ENCODE measurements at regions not wholly inside any gene's neighbourhood (a gene's known extent, or its start where the extent isn't known, plus 50 kb on each side); places are given as distances from the start of the nearest gene placed in this dataset.

- no peak overlapping the region for H3K4me3 ChIP-seq (ENCODE audit: low read depth, low read length)
Observed at GRCh38 chr5:145283141-145283810, 551.9 kb downstream of the PRELID2 start.

GRCh38 chr5:145280806-145281205 is 554.3 kb downstream of the PRELID2 start:
- no peak overlapping the region for H3K4me3 ChIP-seq (ENCODE audit: low read depth, low read length)

DNA sequence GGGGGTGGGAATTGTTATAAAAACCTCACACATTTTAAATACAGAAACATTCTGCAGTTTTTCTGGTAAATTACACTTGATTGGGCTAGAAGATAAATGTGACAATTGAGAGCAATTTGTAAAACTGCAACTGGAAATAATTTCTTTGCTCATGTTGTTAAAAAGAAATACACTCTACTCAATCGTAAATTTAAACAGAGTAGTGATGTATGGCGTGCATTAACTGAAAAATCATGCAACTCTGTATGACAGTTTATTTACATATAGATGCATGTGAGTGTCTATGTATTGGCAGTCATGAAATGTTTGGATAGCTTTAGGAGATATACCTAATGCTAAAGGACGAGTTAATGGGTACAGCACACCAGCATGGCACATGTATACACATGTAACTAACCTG is 554.9 kb downstream of the PRELID2 start:
- H3K4me3 ChIP-seq (ENCODE audit: low read depth, low read length) = no peak overlapping the region

- no peak overlapping the region for H3K4me3 ChIP-seq (ENCODE audit: low read depth, low read length)
Observed at GRCh38 chr5:145260670-145261069, 574.5 kb downstream of the PRELID2 start.

- no peak overlapping the region for H3K4me3 ChIP-seq (ENCODE audit: low read depth, low read length)
Observed at GRCh38 chr5:145247745-145248040, 587.4 kb downstream of the PRELID2 start.

DNA sequence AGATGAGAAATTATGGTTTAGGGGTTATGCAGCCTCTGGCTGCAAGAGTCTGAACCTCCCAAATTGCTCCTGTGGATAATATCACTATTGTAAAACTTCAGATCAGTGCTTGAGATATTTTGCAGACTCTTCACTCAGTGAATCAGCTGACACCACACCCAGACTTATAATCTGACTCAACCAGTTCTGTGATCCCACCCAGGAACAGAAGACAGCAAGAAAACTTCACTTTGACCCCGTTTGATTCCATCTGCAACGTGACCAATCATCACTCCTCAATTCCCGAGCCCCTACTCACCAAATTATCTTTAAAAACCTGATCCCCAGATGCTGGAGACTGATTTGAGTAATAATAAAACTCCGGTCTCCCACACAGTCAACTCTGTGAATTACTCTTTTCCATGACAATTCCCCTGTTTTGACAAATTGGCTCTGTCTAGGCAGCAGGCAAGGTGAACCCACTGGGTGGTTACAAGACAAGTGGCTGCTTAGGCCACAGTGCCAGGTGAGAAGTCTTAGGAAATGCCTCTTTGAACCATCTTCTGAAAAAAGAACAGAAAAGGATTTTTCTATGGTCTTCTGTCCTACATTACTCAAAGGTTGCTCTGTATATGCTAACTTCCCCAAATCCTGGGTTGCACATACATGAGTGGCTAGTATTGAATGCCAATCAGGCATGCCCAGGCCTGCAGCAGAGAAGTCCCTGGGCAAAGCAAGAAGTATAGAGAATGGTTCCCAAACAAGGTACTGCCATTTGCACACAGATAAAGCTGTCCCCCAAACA is 588.0 kb downstream of the PRELID2 start:
- no peak overlapping the region for H3K4me3 ChIP-seq (ENCODE audit: low read depth, low read length)

- no peak overlapping the region for H3K4me3 ChIP-seq (ENCODE audit: low read depth, low read length)
Observed at GRCh38 chr5:145246379-145246778, 588.8 kb downstream of the PRELID2 start.

DNA sequence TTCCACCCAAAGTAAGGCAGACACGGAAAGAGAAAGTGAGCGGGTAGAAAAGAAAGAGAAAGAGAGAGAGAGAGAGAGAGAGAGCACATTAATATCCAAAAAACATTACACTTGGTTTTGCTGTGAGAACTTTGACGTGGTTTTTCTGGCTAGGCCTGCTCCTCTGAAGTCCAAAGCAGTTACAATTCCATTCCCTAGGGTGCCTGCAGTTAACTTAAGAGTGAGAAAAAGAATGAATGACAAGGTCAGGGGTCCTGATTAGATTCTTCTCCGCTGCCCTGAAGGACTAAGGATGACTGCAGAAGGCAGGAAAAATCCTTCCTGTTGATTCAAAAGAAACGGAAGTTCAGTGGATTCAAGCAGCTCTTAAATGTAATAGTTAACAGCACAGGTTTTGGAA is 589.8 kb downstream of the PRELID2 start:
- H3K4me3 ChIP-seq (ENCODE audit: low read depth, low read length) = no peak overlapping the region

- no peak overlapping the region for H3K4me3 ChIP-seq (ENCODE audit: low read depth, low read length)
Observed at GRCh38 chr5:145244788-145245187, 590.4 kb downstream of the PRELID2 start.

DNA sequence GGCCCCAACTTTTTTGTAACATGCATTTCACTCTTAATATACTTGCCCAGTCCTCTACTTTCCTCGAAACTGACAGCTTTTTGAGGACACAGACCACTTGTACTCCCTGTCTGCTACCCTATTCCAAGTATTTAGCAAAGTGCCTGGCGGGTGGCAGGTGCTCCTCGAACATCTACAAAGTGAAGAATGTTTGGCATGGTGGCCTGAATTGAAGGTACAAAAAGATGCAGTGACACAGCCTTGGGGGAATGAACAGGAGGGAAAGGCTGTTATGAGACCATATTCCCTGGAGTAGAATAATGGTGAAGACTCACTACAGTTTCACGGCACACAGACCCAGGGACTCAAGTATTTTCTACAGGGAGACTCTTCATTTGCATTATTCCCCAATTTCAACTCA is 590.9 kb downstream of the PRELID2 start:
- H3K4me3 ChIP-seq (ENCODE audit: low read depth, low read length) = no peak overlapping the region

DNA sequence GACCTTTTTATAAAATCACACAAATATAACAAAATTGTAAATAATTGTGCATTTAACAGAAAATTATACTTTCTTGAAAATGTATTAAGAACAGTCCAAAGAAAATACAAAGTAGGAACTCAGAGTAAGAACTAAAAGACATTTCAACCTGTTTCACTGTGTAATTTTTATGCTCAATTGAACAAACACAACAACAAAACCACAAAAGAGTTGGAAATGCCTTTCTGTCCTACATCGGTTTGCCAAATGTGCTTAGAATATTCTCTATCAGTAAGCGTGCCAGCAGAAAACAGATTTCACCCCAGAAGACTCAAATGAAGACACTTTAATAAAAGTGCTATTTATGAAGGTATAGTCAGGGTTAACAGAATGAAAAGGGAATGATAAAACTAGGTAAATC is 592.1 kb downstream of the PRELID2 start:
- H3K4me3 ChIP-seq (ENCODE audit: low read depth, low read length) = no peak overlapping the region

- no peak overlapping the region for H3K4me3 ChIP-seq (ENCODE audit: low read depth, low read length)
Observed at GRCh38 chr5:145242551-145242950, 592.6 kb downstream of the PRELID2 start.

- no peak overlapping the region for H3K4me3 ChIP-seq (ENCODE audit: low read depth, low read length)
Observed at GRCh38 chr5:145237843-145238242, 597.3 kb downstream of the PRELID2 start.

- no peak overlapping the region for H3K4me3 ChIP-seq (ENCODE audit: low read depth, low read length)
Observed at GRCh38 chr5:145236983-145237382, 598.2 kb downstream of the PRELID2 start.

DNA sequence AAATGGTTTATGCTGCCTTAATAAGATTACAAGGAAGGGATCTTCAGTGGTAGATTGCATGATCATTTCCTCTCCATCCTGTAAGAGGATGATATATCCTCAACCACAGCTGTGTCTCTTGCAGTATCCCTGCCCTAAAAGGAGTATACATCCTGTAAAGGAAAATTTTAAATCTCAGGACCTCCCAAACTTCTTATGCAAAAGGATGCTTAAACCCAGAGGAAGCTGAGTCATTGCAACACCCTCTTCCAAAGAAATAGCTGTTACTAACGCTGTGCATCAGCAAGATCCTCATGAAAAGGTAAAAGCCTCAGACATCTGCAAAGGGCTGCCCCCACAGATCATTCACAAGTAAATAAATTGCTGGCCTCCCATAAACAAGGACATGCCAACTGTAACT is 599.0 kb downstream of the PRELID2 start:
- H3K4me3 ChIP-seq (ENCODE audit: low read depth, low read length) = no peak overlapping the region

DNA sequence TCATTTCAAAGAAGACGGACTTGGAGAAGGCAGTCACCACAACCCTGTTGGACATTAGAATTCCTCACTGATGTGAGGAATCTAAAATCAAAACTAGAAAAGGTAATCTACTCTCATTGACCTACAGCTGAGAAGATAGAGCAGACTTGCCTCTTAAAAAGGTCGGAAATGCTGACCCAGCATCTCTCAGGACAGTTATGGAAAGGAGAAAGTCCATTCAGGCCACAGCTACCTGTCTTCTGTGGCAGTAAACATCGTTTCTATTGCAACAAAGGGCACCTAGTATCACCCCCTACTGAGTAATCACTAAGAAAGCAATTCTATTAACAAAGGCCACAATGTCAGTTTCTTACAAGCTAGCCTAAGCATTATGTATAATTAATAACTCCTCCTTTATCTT is 601.7 kb downstream of the PRELID2 start:
- H3K4me3 ChIP-seq (ENCODE audit: low read depth, low read length) = no peak overlapping the region

DNA sequence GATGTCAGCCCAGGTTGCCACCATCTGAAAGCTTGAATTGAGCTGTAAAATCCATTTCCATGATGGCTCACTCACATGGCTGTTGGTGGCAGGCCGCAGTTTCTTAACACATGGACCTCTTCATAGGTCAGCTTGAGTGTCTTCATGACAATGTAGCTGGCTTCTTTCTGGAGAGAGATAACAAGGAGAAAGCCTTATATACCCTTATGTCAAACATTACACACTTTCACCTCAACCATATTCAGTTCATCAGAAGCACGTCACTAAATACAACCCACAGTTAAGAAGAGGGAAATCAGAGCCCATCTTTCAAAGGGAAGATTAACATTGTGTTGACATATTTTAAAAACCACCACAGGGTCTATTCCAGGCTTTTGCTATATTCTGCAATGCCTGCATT is 604.4 kb downstream of the PRELID2 start:
- no peak overlapping the region for H3K4me3 ChIP-seq (ENCODE audit: low read depth, low read length)

DNA sequence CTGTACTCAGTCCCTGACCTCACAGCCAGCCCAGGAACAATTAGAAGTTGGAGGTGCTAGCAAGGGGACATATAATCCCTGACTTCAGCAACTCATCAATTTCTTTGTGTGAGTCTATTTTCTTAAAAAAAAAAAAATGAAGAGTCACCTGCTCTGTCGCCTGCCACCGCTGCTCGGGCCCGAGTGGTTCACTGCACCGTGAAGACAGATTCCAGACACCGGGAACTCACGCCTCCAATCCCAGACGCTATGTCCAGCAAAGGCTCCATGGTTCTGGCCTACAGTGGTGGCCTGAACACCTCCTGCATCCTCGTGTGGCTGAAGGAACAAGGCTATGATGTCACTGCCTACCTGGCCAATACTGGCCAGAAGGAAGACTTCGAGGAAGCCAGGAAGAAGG is 606.6 kb downstream of the PRELID2 start:
- no peak overlapping the region for H3K4me3 ChIP-seq (ENCODE audit: low read depth, low read length)

- no peak overlapping the region for H3K4me3 ChIP-seq (ENCODE audit: low read depth, low read length)
Observed at GRCh38 chr5:145227881-145228280, 607.3 kb downstream of the PRELID2 start.

DNA sequence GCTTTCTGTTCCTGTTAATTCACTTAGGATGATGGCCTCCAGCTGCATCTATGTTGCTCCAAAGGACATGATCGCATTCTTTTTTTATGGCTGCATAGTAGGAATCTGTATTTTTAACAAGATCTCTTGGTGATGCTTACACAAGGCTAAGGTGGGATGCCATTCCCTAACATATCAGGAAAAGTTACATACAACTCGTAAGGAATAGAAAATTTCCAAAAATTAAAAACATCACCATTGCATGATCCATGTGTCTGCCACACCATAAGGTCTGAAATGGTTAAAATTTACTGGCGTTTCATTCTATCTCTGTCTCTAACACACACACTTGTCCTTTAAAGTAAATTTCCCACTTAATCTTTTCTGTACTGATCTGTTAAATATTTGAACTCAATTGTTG is 608.4 kb downstream of the PRELID2 start:
- H3K4me3 ChIP-seq (ENCODE audit: low read depth, low read length) = no peak overlapping the region

- H3K4me3 ChIP-seq (ENCODE audit: low read depth, low read length) = no peak overlapping the region
Observed at GRCh38 chr5:145225529-145225928, 609.6 kb downstream of the PRELID2 start.

DNA sequence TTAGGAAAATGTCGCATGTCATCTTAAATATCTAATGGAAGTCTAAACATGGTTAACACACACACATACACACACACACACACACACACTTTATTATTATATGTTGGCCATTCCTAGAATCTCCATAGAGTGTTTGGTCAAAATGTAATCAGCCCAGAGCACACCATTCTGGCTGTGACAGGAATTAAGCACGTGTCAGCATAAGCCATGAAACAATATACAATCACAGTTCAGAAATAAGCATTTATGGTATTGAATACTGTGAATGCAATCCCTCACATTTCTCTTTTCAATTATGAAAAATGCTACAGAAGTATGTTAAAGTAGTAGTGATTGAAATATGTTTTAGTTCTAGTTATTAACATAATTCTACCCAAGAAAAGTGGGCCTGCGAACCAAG is 611.6 kb downstream of the PRELID2 start:
- H3K4me3 ChIP-seq (ENCODE audit: low read depth, low read length) = no peak overlapping the region

GRCh38 chr5:145222622-145223021 is 612.5 kb downstream of the PRELID2 start:
- no peak overlapping the region for H3K4me3 ChIP-seq (ENCODE audit: low read depth, low read length)

All from iPS-11a (cell line).